NCI-H748 (cell line): ENCODE measurements at regions not wholly inside any gene's neighbourhood (a gene's known extent, or its start where the extent isn't known, plus 50 kb on each side); places are given as distances from the start of the nearest gene placed in this dataset.

Experiments
- DNase-seq: peaks from one replicate; lab custom pipeline; 2025; ENCODE audit not compliant: unreplicated experiment; lab: John Stamatoyannopoulos, UW

- DNase-seq: no peak
Observed at GRCh38 chr12:61823102-61823501, 437.1 kb upstream of the USP15 start.

GRCh38 chr12:61846765-61847164 lies 413.4 kb upstream of the USP15 start:
- DNase-seq: no peak

- no peak for DNase-seq
Observed at GRCh38 chr12:61848893-61849292, 411.3 kb upstream of the USP15 start.

GRCh38 chr12:61853945-61854344 lies 406.3 kb upstream of the USP15 start:
- no peak for DNase-seq

GRCh38 chr12:61854902-61855301 lies 405.3 kb upstream of the USP15 start:
- no peak for DNase-seq

- DNase-seq: no peak
Observed at GRCh38 chr12:61857968-61858367, 402.2 kb upstream of the USP15 start.

- DNase-seq: no peak
Observed at GRCh38 chr12:61860451-61860850, 399.8 kb upstream of the USP15 start.

GRCh38 chr12:61862986-61863385 lies 397.2 kb upstream of the USP15 start:
- no peak for DNase-seq

- DNase-seq: no peak
Observed at GRCh38 chr12:61863811-61864210, 396.4 kb upstream of the USP15 start.

- no peak for DNase-seq
Observed at GRCh38 chr12:61869796-61870195, 390.4 kb upstream of the USP15 start.

GRCh38 chr12:61870658-61871484 lies 389.3 kb upstream of the USP15 start:
- DNase-seq: no peak

GRCh38 chr12:61871485-61871810 lies 388.8 kb upstream of the USP15 start:
- no peak for DNase-seq

- no peak for DNase-seq
Observed at GRCh38 chr12:61879229-61879628, 381.0 kb upstream of the USP15 start.

GRCh38 chr12:61880186-61880585 lies 380.0 kb upstream of the USP15 start:
- DNase-seq: no peak

- no peak for DNase-seq
Observed at GRCh38 chr12:61891632-61892031, 368.6 kb upstream of the USP15 start.

GRCh38 chr12:61894168-61894567 lies 366.0 kb upstream of the USP15 start:
- DNase-seq: peak; percentile 33

GRCh38 chr12:61896436-61896835 lies 363.8 kb upstream of the USP15 start:
- DNase-seq: peak; percentile 43

- no peak for DNase-seq
Observed at GRCh38 chr12:61902403-61902802, 357.8 kb upstream of the USP15 start.

GRCh38 chr12:61911113-61911512 lies 349.1 kb upstream of the USP15 start:
- DNase-seq: no peak

- no peak for DNase-seq
Observed at GRCh38 chr12:61915420-61915819, 344.8 kb upstream of the USP15 start.

- no peak for DNase-seq
Observed at GRCh38 chr12:61916831-61917230, 343.4 kb upstream of the USP15 start.

GRCh38 chr12:61919686-61920085 lies 340.5 kb upstream of the USP15 start:
- no peak for DNase-seq

GRCh38 chr12:61920230-61920629 lies 340.0 kb upstream of the USP15 start:
- DNase-seq: no peak
